ENCODE measurements at regions not wholly inside any gene's neighbourhood (a gene's known extent, or its start where the extent isn't known, plus 50 kb on each side); places are given as distances from the start of the nearest gene placed in this dataset.
"Not testable (repeated sequence)": the region's sequence is repeated elsewhere in the genome, so short reads cannot be mapped to it uniquely, and the experiment has no call there.

GRCh38 chr3:65303431-65303830, 615.6 kb upstream of the ADAMTS9 start:
- DNase-seq, result no peak

- no peak for DNase-seq
These were observed 603.8 kb upstream of the ADAMTS9 start for GRCh38 chr3:65291448-65292125.

DNA sequence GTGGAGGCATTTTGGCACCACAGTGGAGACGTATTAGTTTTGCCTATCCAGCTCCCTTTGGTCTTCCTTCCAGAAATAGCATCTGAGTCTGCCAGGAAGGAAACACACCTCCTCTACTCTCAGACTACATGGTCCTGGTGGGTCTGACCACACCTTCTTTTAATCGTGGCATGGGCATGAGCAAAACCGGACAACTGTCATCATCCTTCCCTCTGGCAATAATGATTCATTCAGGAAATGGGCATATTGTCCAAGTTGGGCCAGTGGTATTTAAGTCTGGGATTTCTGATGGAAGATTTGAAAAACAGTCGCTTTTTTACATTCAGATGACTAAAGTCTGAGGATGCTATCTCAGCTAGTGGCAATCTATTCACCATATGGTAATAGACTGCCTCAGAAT, 601.0 kb upstream of the ADAMTS9 start:
- no peak for DNase-seq

DNA sequence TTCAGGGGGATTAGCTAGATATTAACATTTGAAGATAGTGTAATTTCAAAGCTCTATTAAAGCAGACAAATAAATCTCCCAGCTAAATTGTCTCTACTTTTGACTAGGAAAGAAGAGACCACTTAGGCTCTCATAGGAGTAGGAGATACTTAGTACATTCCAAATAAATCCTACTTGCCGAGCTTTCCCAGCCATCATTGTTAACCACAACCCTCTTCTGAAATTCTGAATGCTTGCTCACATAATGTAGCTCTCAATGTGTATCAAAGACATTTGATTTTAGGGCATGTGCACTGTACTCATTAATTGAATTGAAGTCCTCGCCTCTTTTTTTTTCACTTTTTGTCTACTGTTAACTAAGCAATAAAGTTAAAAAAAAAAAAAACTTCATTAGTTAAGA, 598.2 kb upstream of the ADAMTS9 start:
- no peak for DNase-seq

GRCh38 chr3:65284961-65285360, 597.2 kb upstream of the ADAMTS9 start:
- no peak for DNase-seq

GRCh38 chr3:65284546-65284945, 596.7 kb upstream of the ADAMTS9 start:
- no peak for DNase-seq

DNA sequence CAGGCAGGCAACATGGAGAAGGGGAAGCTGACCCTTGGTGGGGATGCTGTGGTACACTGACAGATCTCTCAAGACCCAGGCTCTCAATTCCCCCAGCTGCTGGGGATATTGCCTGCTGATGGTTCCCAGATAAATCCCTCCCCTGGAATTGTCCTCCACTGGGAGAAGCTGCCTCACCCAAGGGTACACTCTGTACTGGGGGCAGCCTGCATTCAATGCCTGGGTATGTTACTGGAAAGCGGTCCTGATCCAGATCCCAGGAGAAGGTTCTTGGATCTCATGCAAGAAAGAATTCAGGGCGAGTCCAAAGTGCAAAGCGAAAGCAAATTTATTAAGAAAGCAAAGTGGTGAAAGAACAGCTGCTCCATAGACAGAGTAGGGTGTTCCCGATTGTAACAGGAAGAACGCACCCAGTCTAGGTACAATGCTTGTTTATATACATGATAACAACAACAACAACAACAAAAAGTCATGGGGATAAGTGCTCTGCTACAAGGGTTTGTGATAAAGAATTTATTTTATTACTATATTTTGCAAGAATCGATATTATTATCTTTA, 591.5 kb upstream of the ADAMTS9 start:
- DNase-seq, result no peak

- DNase-seq, result no peak
These were observed 590.0 kb upstream of the ADAMTS9 start for GRCh38 chr3:65277798-65278197.

DNA sequence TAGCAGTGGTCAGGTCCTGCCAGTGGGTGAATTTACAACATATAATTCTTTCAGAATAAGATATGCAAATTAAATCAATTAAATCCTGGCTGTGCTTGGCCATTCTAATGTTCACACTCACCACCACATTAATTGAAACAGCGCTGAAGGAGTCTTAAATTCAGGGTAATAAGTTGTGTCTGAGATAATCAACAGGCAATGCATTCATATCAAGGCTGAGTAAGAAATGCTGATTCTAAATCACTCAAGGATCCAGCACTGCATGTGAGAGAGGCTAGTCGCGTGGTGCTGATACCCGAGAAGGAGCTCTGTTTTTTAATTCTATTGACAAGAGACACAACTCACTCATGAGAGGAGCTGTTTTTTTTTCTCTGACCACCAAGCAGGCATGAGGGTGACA, 588.8 kb upstream of the ADAMTS9 start:
- no peak for DNase-seq

DNA sequence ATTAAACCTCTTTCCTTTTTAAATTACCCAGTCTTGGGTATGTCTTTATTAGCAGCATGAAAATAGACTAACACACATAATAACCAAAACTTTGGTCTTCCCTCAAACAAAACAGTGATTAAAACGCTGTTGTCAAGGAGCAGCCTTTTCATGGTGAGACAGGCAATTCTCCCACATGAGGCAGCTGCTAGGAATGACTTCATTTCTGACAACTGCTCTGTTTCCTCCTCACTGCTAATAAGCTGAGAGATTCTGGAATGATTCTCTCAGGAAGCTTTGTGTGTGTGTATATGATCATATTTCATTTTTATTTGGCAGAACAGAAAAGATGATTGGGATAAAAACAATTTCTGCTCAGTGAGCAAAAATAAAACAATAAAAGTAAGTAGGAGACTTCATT, 580.6 kb upstream of the ADAMTS9 start:
- DNase-seq, result no peak

- DNase-seq, result no peak
These were observed 578.3 kb upstream of the ADAMTS9 start for GRCh38 chr3:65265942-65266590.

DNA sequence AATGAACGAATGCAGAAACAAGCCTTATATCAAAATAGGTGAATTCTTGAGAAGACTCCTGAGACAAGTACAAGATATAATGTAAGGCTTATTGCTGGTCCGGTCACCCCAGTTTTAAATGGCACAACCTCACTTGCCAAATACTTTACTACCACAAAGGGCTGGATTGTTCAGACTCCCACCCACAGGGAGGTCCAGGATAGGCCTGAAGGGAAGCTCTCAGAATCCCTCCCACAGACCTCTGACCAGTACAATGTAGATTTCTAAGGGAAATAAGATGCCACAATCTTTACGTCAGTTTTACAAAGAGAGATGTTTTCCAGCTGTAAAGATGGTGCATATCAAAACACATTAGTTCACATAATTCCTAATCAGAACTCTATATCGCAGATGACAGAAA, 577.7 kb upstream of the ADAMTS9 start:
- DNase-seq, result no peak

DNA sequence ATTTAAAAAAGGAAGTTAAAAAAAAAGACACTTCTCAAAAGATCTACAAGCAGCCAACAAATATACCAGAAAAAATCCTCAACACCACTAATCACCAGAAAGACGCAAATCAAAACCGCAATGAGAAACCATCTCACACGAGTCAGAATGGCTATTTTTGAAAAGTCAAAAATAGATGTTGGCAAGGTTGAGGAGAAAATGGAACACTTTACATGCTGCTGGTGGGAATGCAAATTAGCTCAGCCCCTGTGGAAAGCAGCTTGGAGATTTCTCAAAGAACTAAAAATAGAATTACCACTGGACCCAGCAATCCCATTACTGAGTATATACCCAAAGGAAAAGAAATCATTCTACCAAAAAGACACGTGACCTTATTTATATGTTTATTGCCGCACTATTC, 574.7 kb upstream of the ADAMTS9 start:
- DNase-seq, result no peak

- DNase-seq, result no peak
These were observed 572.1 kb upstream of the ADAMTS9 start for GRCh38 chr3:65259946-65260345.

GRCh38 chr3:65252914-65253313, 565.1 kb upstream of the ADAMTS9 start:
- not testable (repeated sequence) for DNase-seq

DNA sequence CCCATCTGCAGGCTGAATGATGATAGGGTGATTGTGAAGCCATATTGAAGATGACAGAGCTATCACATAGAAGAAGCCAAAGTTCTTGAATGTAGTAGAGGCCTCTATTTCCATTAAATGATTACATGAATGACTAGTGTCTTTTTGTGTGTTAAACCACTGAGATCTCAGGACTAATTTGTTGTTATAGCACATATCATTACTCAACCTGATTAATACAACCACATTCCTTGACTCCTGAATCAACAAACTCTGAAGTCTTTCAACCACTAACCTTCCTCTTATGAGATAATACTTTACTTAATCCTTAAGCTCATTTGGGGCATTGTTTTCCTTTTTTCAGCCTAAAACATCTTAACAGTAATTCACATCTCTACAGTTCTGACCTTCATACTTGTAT, 564.5 kb upstream of the ADAMTS9 start:
- no peak for DNase-seq

GRCh38 chr3:65251375-65251774, 563.6 kb upstream of the ADAMTS9 start:
- DNase-seq, result no peak

- DNase-seq, result no peak
These were observed 558.8 kb upstream of the ADAMTS9 start for GRCh38 chr3:65246561-65246960.

DNA sequence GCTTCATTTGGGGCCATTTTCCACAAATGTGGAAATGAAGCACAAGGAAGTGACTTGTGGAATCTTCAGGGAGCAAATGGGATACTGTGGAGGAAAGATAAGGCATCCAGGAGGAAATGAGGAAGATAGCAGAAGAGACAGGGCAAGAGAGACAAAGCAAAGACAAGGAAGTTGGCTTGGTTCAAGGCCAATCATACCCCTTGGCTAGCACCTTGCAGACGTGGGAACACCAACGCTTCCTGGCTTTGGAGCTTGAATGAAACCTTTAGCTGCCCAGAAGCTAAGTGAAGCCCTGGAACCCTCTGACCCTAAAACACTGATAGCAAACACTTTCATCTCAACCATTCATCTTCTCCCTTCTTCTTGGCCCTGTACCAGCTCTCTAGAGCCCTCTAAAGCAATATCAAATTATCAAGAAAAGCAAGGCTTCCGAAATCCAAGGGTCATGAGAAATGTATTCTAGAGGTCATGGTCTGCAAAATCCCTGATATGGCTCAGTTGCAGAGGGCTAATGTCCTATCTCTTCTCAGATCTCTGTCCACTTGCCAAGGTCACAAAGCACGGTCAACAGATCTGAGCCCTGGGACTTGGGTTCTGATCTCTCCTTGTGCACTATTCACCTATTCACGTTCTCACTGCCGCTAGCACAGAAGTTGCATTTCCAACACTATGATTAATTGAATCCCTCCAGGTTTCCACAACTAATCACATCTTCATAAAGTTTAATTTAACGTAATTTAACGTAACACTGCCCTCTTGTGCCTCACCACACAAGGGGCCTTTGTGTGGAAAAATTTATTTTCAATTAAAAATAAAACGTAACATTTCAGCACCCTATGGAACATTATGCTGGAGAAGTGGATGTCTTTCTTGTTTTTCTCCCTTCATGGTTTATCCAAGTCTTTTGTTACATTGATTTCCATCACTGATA, 557.6 kb upstream of the ADAMTS9 start:
- DNase-seq, result no peak

- no peak for DNase-seq
These were observed 552.6 kb upstream of the ADAMTS9 start for GRCh38 chr3:65240366-65240765.

GRCh38 chr3:65238652-65239051, 550.9 kb upstream of the ADAMTS9 start:
- DNase-seq, result no peak

- no peak for DNase-seq
These were observed 546.7 kb upstream of the ADAMTS9 start for GRCh38 chr3:65234499-65234898.

GRCh38 chr3:65233561-65233960, 545.8 kb upstream of the ADAMTS9 start:
- no peak for DNase-seq

- no peak for DNase-seq
These were observed 543.7 kb upstream of the ADAMTS9 start for GRCh38 chr3:65231544-65231943.

All from NCI-H1092 (cell line).